IMR-90 (cell line): ENCODE measurements at regions not wholly inside any gene's neighbourhood (a gene's known extent, or its start where the extent isn't known, plus 50 kb on each side); places are given as distances from the start of the nearest gene placed in this dataset.

Experiments used
- BHLHE40 ChIP-seq: fragments of 150-350 bp; IDR thresholded peaks from 2 replicates; pipeline ENCODE4 v1.6.1; 2016; ENCODE audit warnings: mild to moderate bottlenecking, low read depth, low read length
- CTCF ChIP-seq: conservative IDR thresholded peaks from 2 replicates; pipeline ENCODE4 v1.5.1; 2012; ENCODE audit warnings: mild to moderate bottlenecking, low read depth, low read length, improper control_type of control experiment
- POLR2A ChIP-seq: IDR thresholded peaks from 2 replicates; pipeline ENCODE4 v1.6.1; 2012; ENCODE audit warnings: mild to moderate bottlenecking, low read depth, low read length

- TF ChIP-seq CTCF: no peak
- no peak for TF ChIP-seq POLR2A
- no peak for TF ChIP-seq BHLHE40
Observed at GRCh38 chr5:13115476-13115875, 829.0 kb downstream of the DNAH5 start.
